Mesenchymal stem cell (in vitro differentiated cells and primary cell): ENCODE measurements at regions not wholly inside any gene's neighbourhood (a gene's known extent, or its start where the extent isn't known, plus 50 kb on each side); places are given as distances from the start of the nearest gene placed in this dataset.
A peak's percentile ranks its signal among the peaks of the same experiment; 100 is the strongest.

Source experiments
- DNase-seq: peaks from one replicate; pipeline ENCODE4 v3.0.0-alpha.2; 2013
- H2AFZ ChIP-seq: one replicate; pipeline ENCODE4 v1.6.1; 2013; ENCODE audit warnings: low read depth, mild to moderate bottlenecking, control low read depth, inconsistent platforms, low read length, moderate library complexity
- H2AK5ac ChIP-seq: 2 replicates; pipeline ENCODE4 v1.6.1; 2013; ENCODE audit warnings: low read length, moderate library complexity, mild to moderate bottlenecking, inconsistent platforms; ENCODE audit not compliant: severe bottlenecking
- H2BK120ac ChIP-seq: one replicate; pipeline ENCODE4 v1.6.1; 2013; ENCODE audit warnings: low read depth, mild to moderate bottlenecking, inconsistent platforms, low read length, moderate library complexity
- H2BK12ac ChIP-seq, 2 experiments: one replicate each; pipeline ENCODE4 v1.6.1; 2013; ENCODE audit warnings: inconsistent platforms in 2 of 2, low read length in 2 of 2, mild to moderate bottlenecking in 2 of 2, moderate library complexity in 2 of 2, control low read depth in 1 of 2
- H2BK15ac ChIP-seq: one replicate; pipeline ENCODE4 v1.6.1; 2013; ENCODE audit warnings: mild to moderate bottlenecking, low read depth, inconsistent platforms; ENCODE audit not compliant: poor library complexity, severe bottlenecking
- H2BK5ac ChIP-seq: 2 replicates; pipeline ENCODE4 v1.6.1; 2013; ENCODE audit warnings: low read depth, mild to moderate bottlenecking, low read length, control low read depth, inconsistent platforms; ENCODE audit not compliant: poor library complexity, severe bottlenecking
- H3K14ac ChIP-seq, 2 experiments: one replicate each; pipeline ENCODE4 v1.6.1; 2013; ENCODE audit warnings: inconsistent platforms in 2 of 2, low read length in 2 of 2, control low read depth in 1 of 2, mild to moderate bottlenecking in 1 of 2, moderate library complexity in 1 of 2
- H3K18ac ChIP-seq, 2 experiments: one replicate each; pipeline ENCODE4 v1.6.1; 2013; ENCODE audit warnings: inconsistent platforms in 2 of 2, low read length in 2 of 2, control low read depth in 1 of 2, low read depth in 1 of 2, mild to moderate bottlenecking in 1 of 2
- H3K23ac ChIP-seq, 2 experiments: one replicate each; pipeline ENCODE4 v1.6.1; 2013; ENCODE audit warnings: inconsistent platforms in 2 of 2, low read length in 2 of 2, mild to moderate bottlenecking in 2 of 2, moderate library complexity in 2 of 2, control low read depth in 1 of 2
- H3K27ac ChIP-seq: 2 replicates; pipeline ENCODE4 v1.5.1; 2013; ENCODE audit warnings: mild to moderate bottlenecking, moderate library complexity, low read length, control low read depth, inconsistent platforms; ENCODE audit not compliant: poor library complexity, severe bottlenecking
- H3K27me3 ChIP-seq, 2 experiments: 2 replicates each; pipeline versions ENCODE4 v1.6.1 to v1.7.0; 2013; ENCODE audit warnings: low read length in 2 of 2, mild to moderate bottlenecking in 2 of 2, moderate library complexity in 2 of 2, control low read depth in 1 of 2, inconsistent platforms in 1 of 2; ENCODE audit not compliant: control insufficient read depth in 1 of 2, insufficient read depth in 1 of 2
- H3K36me3 ChIP-seq, 2 experiments: 2 replicates each; pipeline versions ENCODE4 v1.6.1 to v1.7.0; 2013; ENCODE audit warnings: low read length in 2 of 2, control low read depth in 1 of 2, inconsistent platforms in 1 of 2, low read depth in 1 of 2, mild to moderate bottlenecking in 1 of 2; ENCODE audit not compliant: insufficient read depth in 2 of 2, control insufficient read depth in 1 of 2
- H3K4ac ChIP-seq, 2 experiments: one replicate each; pipeline ENCODE4 v1.6.1; 2013; ENCODE audit warnings: inconsistent platforms in 2 of 2, low read length in 2 of 2, mild to moderate bottlenecking in 2 of 2, moderate library complexity in 2 of 2, control low read depth in 1 of 2, low read depth in 1 of 2
- H3K4me1 ChIP-seq: 2 replicates; pipeline ENCODE4 v1.6.1; 2013; ENCODE audit warnings: low read depth, low read length, control low read depth; ENCODE audit not compliant: control insufficient read depth, insufficient read depth
- H3K4me2 ChIP-seq: 2 replicates; pipeline ENCODE4 v1.6.1; 2013; ENCODE audit warnings: low read length, mild to moderate bottlenecking, inconsistent platforms; ENCODE audit not compliant: poor library complexity, severe bottlenecking
- H3K4me3 ChIP-seq, 2 experiments: 2 replicates each; pipeline versions ENCODE4 v1.5.1 to v1.7.0; 2013; ENCODE audit warnings: low read length in 2 of 2, mild to moderate bottlenecking in 2 of 2, control low read depth in 1 of 2, low read depth in 1 of 2; ENCODE audit not compliant: insufficient read depth in 1 of 2
- H3K79me1 ChIP-seq: replicated peaks from 2 replicates; pipeline ENCODE4 v1.6.1; 2013; ENCODE audit warnings: mild to moderate bottlenecking, control low read depth, low read length, inconsistent platforms; ENCODE audit not compliant: poor library complexity, severe bottlenecking
- H3K9ac ChIP-seq: 2 replicates; pipeline ENCODE4 v1.7.0; 2013; ENCODE audit warnings: mild to moderate bottlenecking, low read length, moderate library complexity
- H3K9me3 ChIP-seq: 2 replicates; pipeline ENCODE4 v1.7.0; 2013; ENCODE audit warnings: mild to moderate bottlenecking, low read length; ENCODE audit not compliant: control insufficient read depth
- H4K8ac ChIP-seq: one replicate; pipeline ENCODE4 v1.6.1; 2013; ENCODE audit warnings: inconsistent platforms, mild to moderate bottlenecking, low read length, moderate library complexity
- H4K91ac ChIP-seq: one replicate; pipeline ENCODE4 v1.6.1; 2013; ENCODE audit warnings: mild to moderate bottlenecking, low read length, inconsistent platforms
- WGBS: methylation state at CpG from one replicate; pipeline ENCODE4 v1.1.7; 2013; ENCODE audit warnings: mixed read lengths; 5-methylcytosine and 5-hydroxymethylcytosine counted together

GRCh38 chrX:138127314-138127713 is 561.4 kb downstream of the ZIC3 start:
- DNase-seq: no peak
- H2AFZ ChIP-seq: no peak overlapping the region
- no peak overlapping the region for H2BK12ac ChIP-seq
- no peaks in the 10 kb centered on the region for H3K9me3 ChIP-seq
- H3K9ac ChIP-seq: no peak overlapping the region
- 38% methylated on average over 5 of the region's 8 CpGs for WGBS
- no peak overlapping the region for H2AK5ac ChIP-seq
- H2BK15ac ChIP-seq: no peak overlapping the region
- H3K79me1 ChIP-seq: no peaks in the 10 kb centered on the region
- no peaks in the 10 kb centered on the region for H3K4me1 ChIP-seq
- H3K4me3 ChIP-seq: no peak overlapping the region
- H2BK5ac ChIP-seq: no peak overlapping the region
- H3K4ac ChIP-seq: no peak overlapping the region
- no peak overlapping the region for H3K27ac ChIP-seq
- no peak overlapping the region for H4K8ac ChIP-seq
- H3K27me3 ChIP-seq: peaks cover 0 to 6% of the 10 kb centered on the region in 2 experiments
- H4K91ac ChIP-seq: no peak overlapping the region
- no peak overlapping the region for H3K14ac ChIP-seq
- no peaks in the 10 kb centered on the region for H3K36me3 ChIP-seq
- no peak overlapping the region for H3K4me2 ChIP-seq
- H2BK120ac ChIP-seq: no peak overlapping the region
- H3K18ac ChIP-seq: no peak overlapping the region
- no peak overlapping the region for H3K23ac ChIP-seq

GRCh38 chrX:138128027-138128671 is 562.2 kb downstream of the ZIC3 start:
- no peak overlapping the region for H3K4ac ChIP-seq

GRCh38 chrX:138150709-138151108 is 560.8 kb downstream of the FGF13 start:
- Histone ChIP-seq H3K4me3 (no peak overlapping the region), H3K4me1 (no peaks in the 10 kb centered on the region), H3K4me2 (no peak overlapping the region), H2BK120ac (no peak overlapping the region), H3K14ac (no peak overlapping the region), H4K91ac (no peak overlapping the region), H2BK12ac (no peak overlapping the region), H2AK5ac (no peak overlapping the region), H3K9me3 (peaks cover 4% of the 10 kb centered on the region), H3K79me1 (no peaks in the 10 kb centered on the region), H2BK5ac (no peak overlapping the region), H3K27ac (no peak overlapping the region), H3K18ac (no peak overlapping the region), H3K9ac (no peak overlapping the region), H2AFZ (no peak overlapping the region), H3K27me3 (no peaks in the 10 kb centered on the region), H2BK15ac (no peak overlapping the region), H3K36me3 (no peaks in the 10 kb centered on the region), H3K23ac (no peak overlapping the region), H3K4ac (no peak overlapping the region), H4K8ac (no peak overlapping the region)
- no CpG with 5 or more reads among the region's 2 CpGs for WGBS
- no peak for DNase-seq

More at GRCh38 chrX:138128027-138128671, 562.2 kb downstream of the ZIC3 start:
- Histone ChIP-seq H3K9ac (no peak overlapping the region), H2AFZ (no peak overlapping the region), H2BK15ac (no peak overlapping the region), H4K8ac (no peak overlapping the region), H3K79me1 (no peaks in the 10 kb centered on the region), H3K4me3 (no peak overlapping the region), H2BK12ac (no peak overlapping the region), H3K27me3 (peaks cover 0 to 6% of the 10 kb centered on the region in 2 experiments), H3K18ac (no peak overlapping the region), H4K91ac (no peak overlapping the region), H3K4me2 (no peak overlapping the region), H3K9me3 (no peaks in the 10 kb centered on the region), H2BK5ac (no peak overlapping the region), H2AK5ac (no peak overlapping the region), H3K36me3 (no peaks in the 10 kb centered on the region), H3K23ac (no peak overlapping the region), H2BK120ac (no peak overlapping the region), H3K14ac (no peak overlapping the region), H3K4me1 (no peaks in the 10 kb centered on the region), H3K27ac (no peak overlapping the region)
- peak; percentile 0 for DNase-seq
- WGBS: 35% methylated on average over 8 of the region's 8 CpGs

GRCh38 chrX:138157850-138158249 is 553.7 kb downstream of the FGF13 start:
- Histone ChIP-seq H3K4ac (no peak overlapping the region), H4K91ac (no peak overlapping the region), H3K27ac (no peak overlapping the region), H3K36me3 (no peaks in the 10 kb centered on the region), H2BK15ac (no peak overlapping the region), H3K79me1 (no peaks in the 10 kb centered on the region), H3K9me3 (no peaks in the 10 kb centered on the region), H3K23ac (no peak overlapping the region), H3K4me2 (no peak overlapping the region), H3K27me3 (no peaks in the 10 kb centered on the region), H2AK5ac (no peak overlapping the region), H3K4me1 (no peaks in the 10 kb centered on the region), H3K4me3 (no peak overlapping the region), H4K8ac (no peak overlapping the region), H3K14ac (no peak overlapping the region), H2BK120ac (no peak overlapping the region), H2BK12ac (no peak overlapping the region), H2BK5ac (no peak overlapping the region), H3K18ac (no peak overlapping the region), H3K9ac (no peak overlapping the region), H2AFZ (no peak overlapping the region)
- WGBS: no CpG with 5 or more reads among the region's 2 CpGs
- no peak for DNase-seq
